ENCODE measurements at regions not wholly inside any gene's neighbourhood (a gene's known extent, or its start where the extent isn't known, plus 50 kb on each side); places are given as distances from the start of the nearest gene placed in this dataset.

DNA sequence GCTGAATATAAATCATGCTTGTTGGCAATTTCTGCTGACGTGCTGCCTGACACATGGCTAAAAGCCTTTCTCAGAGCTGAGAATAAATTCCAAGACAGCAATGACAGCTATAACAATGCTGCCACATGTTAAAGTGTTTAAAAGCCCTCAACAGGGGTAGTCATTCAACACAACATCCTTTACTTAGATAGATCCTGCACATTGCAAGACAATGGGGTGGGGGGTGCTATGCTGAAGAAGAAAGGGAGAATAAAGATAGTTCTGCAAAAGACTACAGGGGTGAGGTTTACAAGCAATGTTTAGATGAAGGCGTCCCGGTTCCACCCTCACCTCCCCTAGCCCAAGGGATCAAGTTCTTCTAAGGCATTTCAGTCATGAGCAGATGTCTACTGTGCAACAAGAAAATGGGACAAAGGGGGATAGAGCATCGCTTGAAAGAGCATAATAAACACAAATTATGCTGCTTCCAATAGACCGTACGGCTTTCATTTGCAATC lies 291.0 kb upstream of the ACVR2A start:
- H3K9me3 ChIP-seq (ENCODE audit: control insufficient read depth in 1 of 2, insufficient read depth in 1 of 2, low read depth in 1 of 2, low read length in 2 of 2): no peaks in the 10 kb centered on the region
- H3K9me2 ChIP-seq (ENCODE audit: insufficient read depth): no peaks in the 10 kb centered on the region
- H3K4me2 ChIP-seq (ENCODE audit: low read length): no peak overlapping the region
- no peak for TF ChIP-seq EGR1 (IDR thresholded peaks at IDR 0.05; ENCODE audit: low read depth)
- no peak for TF ChIP-seq YY1 (IDR thresholded peaks at IDR 0.05; ENCODE audit: extremely low read depth, insufficient replicate concordance, low read depth, low read length)
- TF ChIP-seq ZNF274 (IDR thresholded peaks at IDR 0.05; ENCODE audit: low read depth, low read length): no peak
- no peak for TF ChIP-seq POLR2A (IDR thresholded peaks at IDR 0.05; ENCODE audit: borderline replicate concordance, extremely low read depth, insufficient read depth, insufficient read length)
- TF ChIP-seq ZFX (IDR thresholded peaks at IDR 0.05): no peak
- TF ChIP-seq, protein P1, sequence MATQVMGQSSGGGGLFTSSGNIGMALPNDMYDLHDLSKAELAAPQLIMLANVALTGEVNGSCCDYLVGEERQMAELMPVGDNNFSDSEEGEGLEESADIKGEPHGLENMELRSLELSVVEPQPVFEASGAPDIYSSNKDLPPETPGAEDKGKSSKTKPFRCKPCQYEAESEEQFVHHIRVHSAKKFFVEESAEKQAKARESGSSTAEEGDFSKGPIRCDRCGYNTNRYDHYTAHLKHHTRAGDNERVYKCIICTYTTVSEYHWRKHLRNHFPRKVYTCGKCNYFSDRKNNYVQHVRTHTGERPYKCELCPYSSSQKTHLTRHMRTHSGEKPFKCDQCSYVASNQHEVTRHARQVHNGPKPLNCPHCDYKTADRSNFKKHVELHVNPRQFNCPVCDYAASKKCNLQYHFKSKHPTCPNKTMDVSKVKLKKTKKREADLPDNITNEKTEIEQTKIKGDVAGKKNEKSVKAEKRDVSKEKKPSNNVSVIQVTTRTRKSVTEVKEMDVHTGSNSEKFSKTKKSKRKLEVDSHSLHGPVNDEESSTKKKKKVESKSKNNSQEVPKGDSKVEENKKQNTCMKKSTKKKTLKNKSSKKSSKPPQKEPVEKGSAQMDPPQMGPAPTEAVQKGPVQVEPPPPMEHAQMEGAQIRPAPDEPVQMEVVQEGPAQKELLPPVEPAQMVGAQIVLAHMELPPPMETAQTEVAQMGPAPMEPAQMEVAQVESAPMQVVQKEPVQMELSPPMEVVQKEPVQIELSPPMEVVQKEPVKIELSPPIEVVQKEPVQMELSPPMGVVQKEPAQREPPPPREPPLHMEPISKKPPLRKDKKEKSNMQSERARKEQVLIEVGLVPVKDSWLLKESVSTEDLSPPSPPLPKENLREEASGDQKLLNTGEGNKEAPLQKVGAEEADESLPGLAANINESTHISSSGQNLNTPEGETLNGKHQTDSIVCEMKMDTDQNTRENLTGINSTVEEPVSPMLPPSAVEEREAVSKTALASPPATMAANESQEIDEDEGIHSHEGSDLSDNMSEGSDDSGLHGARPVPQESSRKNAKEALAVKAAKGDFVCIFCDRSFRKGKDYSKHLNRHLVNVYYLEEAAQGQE (IDR thresholded peaks at IDR 0.05; ENCODE audit: low read depth): no peak
- no peak for TF ChIP-seq CBX3 (IDR thresholded peaks at IDR 0.05; ENCODE audit: low read depth)
- no peak for TF ChIP-seq TCF7L2 (IDR thresholded peaks at IDR 0.05; ENCODE audit: borderline replicate concordance, extremely low read depth, insufficient read depth, insufficient read length)
- no peak for TF ChIP-seq EZH2phosphoT487 (IDR thresholded peaks at IDR 0.05; ENCODE audit: borderline replicate concordance)
- TF ChIP-seq MAX (IDR thresholded peaks at IDR 0.05): no peak
- TF ChIP-seq, protein P2, sequence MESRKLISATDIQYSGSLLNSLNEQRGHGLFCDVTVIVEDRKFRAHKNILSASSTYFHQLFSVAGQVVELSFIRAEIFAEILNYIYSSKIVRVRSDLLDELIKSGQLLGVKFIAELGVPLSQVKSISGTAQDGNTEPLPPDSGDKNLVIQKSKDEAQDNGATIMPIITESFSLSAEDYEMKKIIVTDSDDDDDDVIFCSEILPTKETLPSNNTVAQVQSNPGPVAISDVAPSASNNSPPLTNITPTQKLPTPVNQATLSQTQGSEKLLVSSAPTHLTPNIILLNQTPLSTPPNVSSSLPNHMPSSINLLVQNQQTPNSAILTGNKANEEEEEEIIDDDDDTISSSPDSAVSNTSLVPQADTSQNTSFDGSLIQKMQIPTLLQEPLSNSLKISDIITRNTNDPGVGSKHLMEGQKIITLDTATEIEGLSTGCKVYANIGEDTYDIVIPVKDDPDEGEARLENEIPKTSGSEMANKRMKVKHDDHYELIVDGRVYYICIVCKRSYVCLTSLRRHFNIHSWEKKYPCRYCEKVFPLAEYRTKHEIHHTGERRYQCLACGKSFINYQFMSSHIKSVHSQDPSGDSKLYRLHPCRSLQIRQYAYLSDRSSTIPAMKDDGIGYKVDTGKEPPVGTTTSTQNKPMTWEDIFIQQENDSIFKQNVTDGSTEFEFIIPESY (IDR thresholded peaks at IDR 0.05; ENCODE audit: extremely low read depth, insufficient replicate concordance, low read length): no peak
- TF ChIP-seq EZH2 (IDR thresholded peaks at IDR 0.05): no peak
- no peak for TF ChIP-seq FOSL1 (IDR thresholded peaks at IDR 0.05; ENCODE audit: low read depth)
- TF ChIP-seq ELF1 (IDR thresholded peaks at IDR 0.05; ENCODE audit: borderline replicate concordance, low read depth): no peak
- no peak for TF ChIP-seq CEBPB (IDR thresholded peaks at IDR 0.05; ENCODE audit: low read depth)
- TF ChIP-seq SP1 (IDR thresholded peaks at IDR 0.05; ENCODE audit: low read depth): no peak
- no peak for TF ChIP-seq JUND (IDR thresholded peaks at IDR 0.05)
- H3K36me3 ChIP-seq (ENCODE audit: control insufficient read depth in 1 of 2, insufficient read depth in 2 of 2, low read length in 2 of 2): no peaks in the 10 kb centered on the region
- no peak overlapping the region for H3K27ac ChIP-seq (ENCODE audit: low read depth, low read length)
- no TSS peak for BruUV-seq (replicated peaks)
- H3K9ac ChIP-seq (ENCODE audit: low read length): no peak overlapping the region
- ATAC-seq (no peak), DNase-seq (ENCODE audit: low read depth, low spot score) (no peak)
- H3K79me2 ChIP-seq (ENCODE audit: insufficient read depth, low read length): no peaks in the 10 kb centered on the region
- ChIA-PET RAD21 (ENCODE audit: low non-redundant PET in 1 of 2, low total read pairs in 2 of 2, uncharacterized antibody in 2 of 2, unreplicated experiment in 2 of 2) (no interaction called here), POLR2A (no interaction called here), CTCF (no interaction called here)
- intact Hi-C loops (cut with micrococcal nuclease): no loop called here
- no peaks in the 10 kb centered on the region for H3K4me1 ChIP-seq (ENCODE audit: control insufficient read depth in 1 of 2, insufficient read depth in 2 of 2, low read length in 2 of 2)
- H2AFZ ChIP-seq (ENCODE audit: low read depth, low read length, poor library complexity, severe bottlenecking): no peak overlapping the region
- no peak overlapping the region for H3K4me3 ChIP-seq (replicated peaks in 1 of 2; ENCODE audit: low read depth in 1 of 2, low read length in 2 of 2)
- H4K20me1 ChIP-seq (ENCODE audit: insufficient read depth): no peaks in the 10 kb centered on the region
- no peaks in the 10 kb centered on the region for H3K27me3 ChIP-seq (ENCODE audit: insufficient read depth, low read length)
